CMK (cell line): ENCODE measurements at regions not wholly inside any gene's neighbourhood (a gene's known extent, or its start where the extent isn't known, plus 50 kb on each side); places are given as distances from the start of the nearest gene placed in this dataset.
"Not testable (repeated sequence)": the region's sequence is repeated elsewhere in the genome, so short reads cannot be mapped to it uniquely, and the experiment has no call there.

Experiments used
- DNase-seq: peaks from one replicate; pipeline ENCODE4 v3.0.0-alpha.2; 2010; ENCODE audit warnings: low read depth

DNA sequence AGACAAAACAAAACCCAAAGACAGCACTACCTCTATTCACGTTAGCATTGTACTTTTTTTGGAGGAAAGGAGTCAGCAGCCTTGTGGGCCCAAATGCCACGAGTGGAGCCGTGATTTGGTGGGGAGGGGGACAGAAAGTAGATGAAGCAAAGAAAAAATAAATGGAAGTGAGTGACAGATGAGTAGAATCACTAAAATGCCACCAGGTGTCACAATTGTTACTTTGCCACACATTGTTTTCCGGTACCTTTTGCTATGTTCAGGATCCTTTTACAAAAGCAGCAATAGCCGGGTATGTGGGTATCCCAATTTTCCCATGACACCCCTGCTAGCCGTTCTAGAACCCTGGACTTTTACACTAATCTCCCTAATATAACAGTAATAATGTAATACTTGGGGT, 85.0 kb upstream of the AK4 start:
- DNase-seq: no peak

DNA sequence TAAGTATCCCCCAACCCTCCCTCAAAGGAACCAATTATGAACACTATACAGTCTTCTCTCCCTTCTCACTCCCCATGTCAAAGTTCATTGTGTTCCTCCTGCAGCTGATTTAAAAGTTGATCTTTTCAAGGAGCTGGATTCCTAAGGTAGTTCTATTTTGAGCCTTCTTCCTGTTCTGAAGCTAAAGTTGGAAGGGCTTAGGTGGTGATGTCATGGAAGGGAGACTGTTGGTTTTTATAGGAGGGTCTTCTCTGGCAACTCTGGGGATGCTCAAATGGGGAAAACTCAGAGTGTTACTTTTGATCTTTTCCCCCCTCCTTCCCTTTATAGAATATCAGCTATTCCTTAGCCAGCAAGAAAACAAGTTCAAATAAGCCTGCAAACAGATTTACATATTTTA, 83.0 kb upstream of the AK4 start:
- no peak for DNase-seq

DNA sequence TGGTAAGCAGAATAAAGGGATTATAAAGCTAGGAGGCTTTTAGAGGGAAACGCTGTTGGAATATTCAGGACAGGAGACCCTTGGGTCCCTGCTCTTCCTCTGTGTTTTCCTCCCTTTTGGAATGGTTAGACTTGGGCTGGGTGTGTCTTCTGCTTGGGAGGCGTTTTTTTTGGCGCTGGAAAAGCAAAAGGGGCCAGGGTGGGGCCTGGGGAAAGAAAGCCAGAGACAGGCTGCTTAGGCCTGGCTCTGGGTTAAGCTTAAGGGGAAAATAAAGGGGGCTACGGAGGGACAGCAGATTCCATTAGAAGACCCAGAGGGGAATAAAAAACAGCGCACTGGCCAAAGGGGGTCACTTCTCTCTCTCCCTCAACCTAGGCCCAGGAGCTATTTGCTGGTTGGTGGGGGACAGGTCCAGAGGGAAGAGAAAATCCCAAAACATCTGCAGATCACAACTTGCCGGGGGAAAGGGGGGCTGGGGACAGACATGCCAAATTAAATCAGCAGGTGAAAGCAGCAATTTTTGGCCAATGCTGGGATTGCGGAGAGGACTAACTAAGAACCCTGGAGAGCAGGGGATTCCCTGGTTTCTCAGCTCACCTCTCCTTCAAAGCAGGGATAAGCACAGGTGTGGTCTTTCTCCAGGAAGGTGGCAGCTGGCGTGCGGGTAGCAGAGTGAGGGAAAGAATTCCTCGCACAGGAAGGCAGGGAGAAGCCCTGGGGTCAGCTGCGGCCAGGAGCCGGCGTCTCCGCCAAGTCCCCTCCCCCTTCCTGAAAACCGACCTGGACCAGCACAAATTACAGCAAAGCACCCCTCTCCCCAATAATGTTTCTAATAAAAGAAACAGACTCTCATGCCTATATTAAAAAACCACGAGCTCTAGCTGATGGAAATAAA, 82.2 kb upstream of the AK4 start:
- DNase-seq: no peak

DNA sequence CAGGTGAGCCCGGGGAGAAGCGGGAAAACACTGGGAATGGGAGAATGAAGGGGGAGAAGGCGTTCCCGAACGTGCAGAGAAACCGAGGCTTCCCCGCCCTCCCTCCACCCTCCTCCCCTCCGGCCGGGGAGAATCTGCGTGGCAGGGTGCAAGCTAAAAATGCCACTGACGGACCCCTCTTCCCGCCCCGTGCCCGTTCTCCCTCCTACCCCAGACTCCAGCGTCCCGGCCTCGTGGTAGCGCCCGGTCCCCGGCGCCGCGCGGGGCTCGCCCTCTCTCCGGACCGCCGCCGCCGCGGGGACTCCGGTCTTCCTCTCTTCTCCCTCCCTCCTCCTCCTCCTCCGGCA, 81.6 kb upstream of the AK4 start:
- DNase-seq: no peak

DNA sequence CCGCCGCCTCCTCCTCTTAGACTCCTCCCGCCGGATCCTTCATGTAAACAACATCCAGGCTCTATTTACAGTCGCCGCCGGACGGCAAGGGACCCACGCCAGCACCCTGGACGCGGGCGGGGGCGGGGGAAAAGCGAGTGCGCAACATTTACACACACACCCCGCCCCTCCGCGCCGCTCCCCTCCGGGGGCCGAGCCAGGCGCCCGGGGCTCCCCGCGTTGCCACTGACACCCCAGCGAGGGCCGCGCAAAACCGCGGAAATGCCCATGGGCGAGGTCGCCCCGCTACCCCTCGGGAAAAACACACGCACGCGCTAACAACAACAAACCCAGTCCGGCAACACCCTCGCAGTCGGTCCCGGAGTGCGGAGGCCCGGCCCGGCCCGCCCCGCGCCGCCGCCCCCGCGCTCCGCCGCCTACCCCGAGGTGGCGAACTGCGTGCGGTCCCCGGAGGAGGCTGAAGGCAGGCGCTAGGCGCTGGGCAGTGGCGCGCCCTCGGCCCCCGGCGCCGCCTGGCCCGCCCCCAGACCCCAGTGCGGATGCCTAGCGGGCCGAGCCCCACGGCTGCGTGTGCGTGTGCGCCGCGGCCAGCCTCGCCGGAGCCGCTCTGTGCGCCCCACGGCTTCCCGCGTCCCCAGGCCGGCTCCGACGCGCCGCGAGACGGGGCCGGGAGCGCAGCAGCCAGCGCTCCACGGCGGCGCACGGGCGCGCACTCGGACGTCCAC, 81.1 kb upstream of the AK4 start:
- DNase-seq: peak; percentile 43

DNA sequence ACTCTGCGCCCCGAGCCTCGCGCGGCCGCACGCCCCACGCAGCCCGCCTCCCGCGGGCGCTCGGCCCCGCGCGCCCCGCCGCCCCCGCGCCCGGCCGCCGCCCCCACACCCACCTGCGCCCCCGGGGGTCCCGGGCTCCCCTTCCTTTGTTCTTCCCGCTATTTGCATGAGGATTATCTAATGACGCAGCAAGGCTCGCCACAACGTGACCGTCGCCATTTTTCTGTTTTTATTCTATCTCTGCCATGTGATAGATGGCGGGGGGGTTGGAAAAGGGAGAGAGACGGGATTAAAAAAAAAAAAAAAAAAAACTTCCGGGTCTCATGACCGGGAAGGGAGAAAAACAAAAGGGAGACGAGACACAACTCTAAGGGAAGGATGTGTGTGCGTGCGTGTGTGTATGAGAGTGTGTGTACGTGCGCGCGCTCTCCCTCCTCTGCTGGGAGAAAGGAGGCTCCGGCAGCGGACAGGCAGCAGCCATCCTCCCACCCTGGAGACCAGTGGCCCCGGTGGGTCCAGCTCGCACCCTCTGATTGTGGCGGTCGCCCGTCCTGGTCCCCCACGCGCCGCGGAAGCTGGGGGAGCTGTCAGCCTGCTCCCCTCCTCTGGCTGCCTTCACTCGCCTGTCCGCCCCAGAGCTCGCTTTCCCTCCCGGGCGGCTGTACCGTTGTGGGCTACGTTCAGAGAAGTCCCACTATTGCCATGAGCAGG, 80.4 kb upstream of the AK4 start:
- DNase-seq: peak; percentile 78

DNA sequence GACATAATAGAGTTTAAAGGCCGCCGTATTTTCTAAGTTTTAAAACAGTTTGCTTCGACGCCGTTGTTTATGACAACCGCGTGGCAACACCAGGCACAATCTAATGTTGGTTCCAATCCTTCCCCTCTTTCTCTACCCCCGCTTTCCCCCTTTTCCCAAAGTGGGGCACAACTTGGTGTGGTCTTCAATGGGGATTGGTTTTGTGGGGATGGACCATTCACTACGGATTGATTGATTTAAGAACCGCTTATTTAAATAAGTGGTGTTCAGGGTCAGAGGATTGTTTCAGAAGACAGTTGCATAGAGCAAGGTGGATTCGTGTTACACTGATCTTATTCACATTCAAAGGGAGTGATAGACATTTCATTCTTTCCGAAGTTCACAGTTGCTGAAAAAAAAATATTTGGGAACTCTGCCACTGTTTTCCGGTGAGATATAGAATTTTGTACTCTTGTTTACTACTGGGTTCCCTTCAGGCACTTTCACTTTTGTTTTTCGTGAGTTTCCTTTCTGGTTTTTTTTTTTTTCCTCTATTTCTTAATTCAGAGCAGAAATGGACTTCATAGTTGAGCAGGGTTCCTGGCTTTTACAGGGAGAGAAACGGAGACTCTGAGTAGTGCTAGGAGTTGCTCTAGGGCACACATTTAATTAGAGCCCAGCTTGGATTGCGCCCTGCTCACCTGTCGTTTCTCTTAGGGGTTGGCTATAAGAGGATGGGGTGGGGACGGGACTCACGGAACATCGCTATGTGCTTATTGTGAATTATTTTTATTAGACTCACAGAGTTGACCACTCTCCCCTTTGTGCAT, 79.6 kb upstream of the AK4 start:
- no peak for DNase-seq

DNA sequence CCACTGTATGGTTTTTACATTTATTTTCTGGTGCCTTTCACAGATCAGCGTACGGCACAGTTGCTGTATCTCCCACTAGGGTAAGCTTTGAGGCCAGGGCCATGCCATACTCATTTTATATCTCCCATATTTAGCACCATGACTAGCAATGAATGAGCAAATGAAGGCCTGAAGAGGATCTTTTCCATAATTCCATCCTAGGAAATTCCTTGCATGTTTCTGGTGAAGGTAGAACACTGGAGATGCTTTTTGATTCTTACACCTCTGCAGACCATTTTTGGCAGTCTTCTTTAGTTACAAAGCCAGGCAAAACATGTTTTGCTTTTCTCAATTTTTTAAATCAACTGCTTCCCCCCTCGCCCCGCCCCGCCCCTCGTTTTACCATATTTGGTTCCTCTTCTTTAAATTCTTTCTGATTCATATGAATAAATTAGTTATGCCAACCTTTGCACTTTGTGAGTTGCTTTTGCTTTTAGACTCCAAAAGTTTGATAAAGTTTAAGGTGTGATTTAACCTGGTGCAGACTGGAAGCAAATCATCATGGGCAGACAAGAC, 78.9 kb upstream of the AK4 start:
- no peak for DNase-seq

DNA sequence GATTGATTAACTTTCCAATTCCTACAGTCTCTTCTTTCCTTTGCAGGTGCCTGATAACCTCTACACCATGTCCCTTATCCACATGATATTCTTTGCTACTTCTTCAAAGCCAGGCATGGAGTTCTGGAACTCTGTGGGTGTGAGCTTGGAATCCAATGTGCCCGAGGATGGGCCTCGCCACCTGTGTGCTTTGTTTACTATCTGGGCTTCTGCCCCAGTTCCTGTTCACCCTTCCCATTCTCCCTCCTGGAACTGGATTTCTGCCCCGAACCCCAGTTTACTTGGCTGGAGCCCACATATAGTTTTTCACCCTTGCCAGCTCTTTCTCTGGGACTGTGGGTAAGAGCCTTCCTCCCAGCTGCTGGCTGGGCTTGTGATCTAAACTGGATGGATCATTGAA, 75.2 kb upstream of the AK4 start:
- DNase-seq: no peak

DNA sequence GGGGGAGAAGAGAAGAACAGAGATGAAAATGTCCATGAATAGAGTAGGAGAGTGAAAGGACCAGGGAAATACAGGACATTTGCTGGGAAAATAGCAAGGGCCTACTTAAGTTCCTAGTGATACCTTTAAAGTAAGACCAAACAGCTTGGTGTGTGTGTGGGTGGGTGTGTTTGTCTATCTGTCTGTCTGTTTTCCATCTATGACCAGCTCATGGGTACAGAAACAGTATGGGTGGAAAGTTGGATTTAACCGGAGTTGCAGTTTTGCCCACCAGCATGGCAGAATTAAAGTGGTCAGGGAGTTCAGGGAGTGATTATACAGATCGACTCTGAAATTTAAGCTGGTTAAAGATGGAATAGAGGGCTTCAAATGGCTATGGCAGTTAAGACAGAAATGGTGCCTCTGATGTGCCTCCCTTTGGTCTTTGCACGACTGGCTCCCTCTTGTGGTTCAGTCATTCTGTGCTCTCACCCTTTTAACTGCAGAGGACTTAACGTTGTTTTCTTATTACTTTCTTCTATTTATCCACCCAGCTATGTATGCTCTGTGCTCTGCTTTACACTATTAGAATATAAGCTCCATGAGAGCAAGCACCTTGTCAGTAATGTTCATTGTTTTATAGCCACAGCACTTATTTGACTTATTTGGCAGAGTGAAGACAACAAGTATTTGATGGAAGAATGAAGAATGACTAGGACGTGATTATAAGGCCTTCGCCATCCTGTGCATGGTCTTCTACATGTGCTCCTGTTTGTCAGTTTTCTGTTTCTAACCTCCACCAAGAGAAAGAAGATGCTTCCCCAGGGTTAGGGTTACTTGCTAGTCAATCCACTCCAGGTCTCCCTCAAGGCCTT, 72.7 kb upstream of the AK4 start:
- no peak for DNase-seq

DNA sequence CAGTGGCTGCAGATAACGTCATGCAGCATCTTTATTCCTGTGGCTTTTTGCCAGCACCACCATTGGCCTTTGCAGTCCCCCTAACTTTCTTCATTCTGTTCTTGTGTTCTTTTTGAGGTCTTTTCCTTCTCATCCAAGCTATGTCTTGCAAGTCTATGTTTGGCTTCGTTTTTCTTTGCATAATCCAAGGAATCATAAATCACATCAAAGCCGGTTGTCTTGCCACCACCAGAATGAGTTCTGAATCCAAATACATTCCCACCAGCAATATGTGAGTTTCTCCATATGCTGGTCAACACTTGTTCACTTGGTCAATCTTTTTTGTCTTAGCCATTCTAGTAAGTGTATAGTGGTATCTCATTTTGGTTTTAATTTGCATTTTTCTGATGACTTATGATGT, 70.6 kb upstream of the AK4 start:
- DNase-seq: no peak

DNA sequence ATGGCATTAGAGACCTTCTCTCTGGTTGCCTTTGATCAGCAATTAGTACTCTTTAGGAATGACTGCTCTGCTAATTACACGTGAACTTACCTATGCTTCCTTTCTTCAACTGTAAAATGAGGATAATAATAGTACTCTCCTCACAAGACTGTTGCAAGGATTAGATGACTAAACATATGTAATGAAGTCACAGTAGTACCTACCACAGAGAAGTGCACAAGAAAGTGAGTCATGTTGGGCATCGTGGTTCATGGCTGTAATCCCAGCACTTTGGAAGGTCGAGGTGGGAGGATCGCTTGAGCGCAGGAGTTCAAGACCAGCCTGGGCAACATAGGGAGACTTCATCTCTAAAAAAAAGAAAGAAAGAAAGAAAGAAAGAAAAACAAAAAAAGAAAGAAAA, 68.1 kb upstream of the AK4 start:
- DNase-seq: no peak

DNA sequence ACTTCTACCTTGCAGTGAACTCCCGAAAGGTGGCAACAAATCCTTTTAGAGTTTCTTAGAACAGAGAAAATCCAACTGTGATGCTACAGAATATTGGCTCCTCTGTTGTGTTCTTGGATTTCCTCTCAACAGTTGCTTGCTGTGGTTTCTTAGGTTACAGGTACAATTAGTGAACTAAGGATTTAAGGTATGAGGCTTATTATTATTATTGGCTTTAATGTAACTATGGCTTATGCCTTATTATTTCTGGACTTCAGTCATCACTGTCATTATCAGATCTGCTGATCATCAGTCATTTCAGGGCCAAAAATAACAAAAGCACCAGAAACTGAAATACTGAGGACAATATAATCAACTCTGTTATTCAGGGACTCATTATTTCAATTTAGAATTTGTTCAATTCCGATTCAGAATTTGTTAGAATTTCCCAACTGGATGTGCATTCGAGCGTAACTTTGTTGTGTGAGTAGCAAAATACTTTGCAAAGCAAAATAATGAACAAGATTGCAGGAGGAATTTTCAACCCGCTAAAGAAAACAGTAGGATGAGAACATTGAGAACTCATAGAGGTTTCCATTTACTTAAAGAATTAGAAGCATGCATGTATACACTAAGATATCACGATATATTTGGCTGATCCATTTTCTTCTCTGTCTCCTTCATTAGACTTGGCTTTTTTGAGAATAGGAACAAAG, 65.5 kb upstream of the AK4 start:
- DNase-seq: no peak

DNA sequence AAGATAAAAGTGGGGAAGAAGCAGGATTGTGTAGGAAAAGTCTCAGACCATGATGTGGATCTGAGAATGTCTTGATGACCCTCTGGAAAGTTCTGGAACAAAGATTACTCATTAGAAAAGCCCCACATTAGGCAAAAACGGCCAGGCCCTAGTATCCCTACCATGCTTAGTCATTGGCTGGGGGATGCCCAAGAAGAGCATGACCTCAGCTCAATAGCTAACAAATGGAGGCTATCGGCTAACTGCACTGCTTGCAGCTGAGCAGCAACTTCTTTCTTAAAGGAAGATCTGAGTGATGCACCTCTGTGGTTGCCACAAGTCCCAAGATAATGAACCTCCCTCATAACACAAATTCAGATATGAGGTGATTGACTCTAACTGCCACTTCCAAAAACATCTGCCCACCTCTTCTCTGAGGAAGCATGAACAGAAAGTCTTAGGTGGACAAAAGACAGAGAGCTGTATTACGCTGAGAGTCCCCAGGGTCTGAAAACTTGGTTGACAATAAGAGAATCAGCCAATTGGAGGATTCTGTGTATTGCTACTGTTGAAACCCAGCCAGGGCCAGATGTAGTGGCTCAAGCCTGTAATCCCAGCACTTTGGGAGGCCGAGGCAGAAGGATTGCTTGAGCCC, 64.6 kb upstream of the AK4 start:
- DNase-seq: no peak

DNA sequence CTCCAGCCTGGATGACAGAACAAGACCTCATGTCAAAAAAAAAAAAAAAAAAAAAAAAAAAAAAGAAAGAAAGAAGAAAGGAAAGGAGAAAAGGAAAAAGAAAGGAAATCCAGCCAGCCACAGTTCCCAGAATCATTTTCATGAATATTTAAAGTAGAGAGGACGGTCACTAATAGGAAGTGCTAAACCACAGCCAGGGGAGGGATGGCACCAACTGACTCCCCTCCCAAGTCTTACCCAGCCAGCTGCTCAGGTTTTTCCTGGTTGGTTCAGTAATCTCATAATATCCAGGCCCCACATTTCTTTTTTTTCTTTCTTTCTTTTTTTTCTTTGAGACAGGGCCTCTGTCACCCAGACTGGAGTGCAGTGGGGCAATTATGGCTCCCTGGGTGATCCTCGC, 63.9 kb upstream of the AK4 start:
- DNase-seq: no peak

DNA sequence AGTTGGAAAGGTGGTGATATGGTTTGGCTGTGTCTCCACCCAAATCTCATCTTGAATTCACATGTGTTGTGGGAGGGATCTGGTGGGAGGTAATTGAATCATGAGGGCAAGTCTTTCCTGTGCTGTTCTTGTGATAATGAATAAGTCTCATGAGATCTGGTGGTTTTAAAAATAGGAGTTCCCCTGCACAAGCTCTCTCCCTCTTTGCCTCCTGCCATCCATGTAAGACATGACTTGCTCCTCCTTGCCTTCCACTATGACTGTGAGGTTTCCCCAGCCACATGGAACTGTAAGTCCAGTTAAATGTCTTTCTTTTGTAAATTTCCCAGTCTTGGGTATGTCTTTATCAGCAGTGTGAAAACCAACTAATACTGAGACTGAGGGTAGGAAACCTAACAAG, 60.5 kb upstream of the AK4 start:
- not testable (repeated sequence) for DNase-seq

DNA sequence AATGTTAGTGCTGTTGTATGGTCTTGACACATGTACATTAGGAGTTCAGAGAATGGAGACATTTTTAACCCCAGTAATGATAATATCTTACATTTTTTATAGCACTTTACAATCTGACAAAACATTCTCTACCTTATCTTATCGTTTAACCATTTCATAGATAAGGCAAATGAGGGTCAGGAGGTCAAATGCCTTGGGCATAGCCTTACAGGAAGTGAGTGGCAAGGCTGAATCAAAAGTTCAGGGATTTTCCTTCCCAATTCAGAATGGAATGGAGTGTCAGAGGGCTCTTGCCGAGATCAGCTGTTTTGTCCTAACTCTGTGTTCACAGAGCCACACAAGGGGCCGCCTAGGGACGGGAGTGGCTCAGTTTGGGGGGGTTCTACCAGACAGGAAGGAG, 57.6 kb upstream of the AK4 start:
- DNase-seq: no peak

DNA sequence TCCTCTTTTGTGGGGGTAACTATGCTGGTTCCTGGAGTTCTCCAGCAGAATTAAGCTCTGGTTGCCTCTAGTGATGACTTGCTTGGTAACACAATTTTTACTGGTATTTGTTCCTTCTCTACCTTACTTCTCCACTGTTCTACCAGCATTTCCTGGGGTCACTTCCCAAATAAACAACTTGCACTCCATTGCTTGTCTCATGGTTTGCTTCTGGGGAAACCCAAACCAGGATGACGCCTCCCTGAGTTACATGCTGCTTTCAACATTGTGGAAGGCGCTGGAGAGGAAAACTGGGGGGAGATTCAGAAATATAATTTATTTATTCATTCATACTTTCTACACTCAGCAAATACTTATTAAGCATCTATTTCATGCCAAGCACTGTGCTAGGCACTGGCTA, 55.3 kb upstream of the AK4 start:
- no peak for DNase-seq

DNA sequence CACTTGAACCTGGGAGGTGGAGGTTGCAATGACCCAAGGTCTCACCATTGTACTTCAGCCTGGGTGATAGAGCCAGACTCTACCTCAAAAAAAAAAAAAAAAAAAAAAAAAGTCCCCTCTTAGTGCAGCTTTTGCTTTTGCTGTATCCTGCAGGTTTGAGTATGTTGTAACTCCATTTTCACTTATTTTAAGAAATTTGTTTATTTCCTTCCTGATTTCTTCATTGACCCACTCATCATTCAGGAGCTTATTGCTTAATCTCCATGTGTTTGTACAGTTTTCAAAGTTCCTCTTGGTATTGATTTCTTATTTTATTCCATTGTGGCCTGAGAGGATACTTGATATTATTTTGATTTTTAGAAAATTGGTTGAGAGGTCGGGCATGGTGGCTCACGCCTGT, 50.9 kb upstream of the AK4 start:
- DNase-seq: no peak
